ENCODE measurements at regions not wholly inside any gene's neighbourhood (a gene's known extent, or its start where the extent isn't known, plus 50 kb on each side); places are given as distances from the start of the nearest gene placed in this dataset.

GRCh38 chr4:17296921-17297890 is 214.7 kb downstream of the QDPR start:
- no peak for ATAC-seq

GRCh38 chr4:17293901-17294300 is 218.0 kb downstream of the QDPR start:
- no peak for ATAC-seq
- no peak for DNase-seq

More at GRCh38 chr4:17296921-17297890, 214.7 kb downstream of the QDPR start:
- no peak for DNase-seq

DNA sequence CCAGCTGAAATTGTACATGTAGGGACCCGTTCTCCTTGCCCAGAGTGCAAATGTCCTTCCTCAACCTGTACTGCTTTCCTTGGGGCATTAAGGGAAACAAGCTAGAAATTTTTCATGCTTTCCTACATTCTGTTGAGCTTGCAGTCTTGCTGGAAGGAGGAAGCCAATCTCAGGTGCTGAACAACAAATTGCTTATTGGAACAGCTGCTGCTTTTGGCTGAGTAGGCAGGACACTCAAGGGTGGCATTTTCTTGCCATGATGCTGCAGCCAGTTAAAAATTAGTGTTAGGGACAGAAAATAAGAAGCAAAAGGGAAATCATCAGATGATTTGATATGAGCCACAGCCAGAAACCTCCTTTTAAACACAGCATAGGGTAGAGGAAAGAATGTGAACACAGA is 223.7 kb downstream of the QDPR start:
- ATAC-seq (no peak), DNase-seq (no peak)

DNA sequence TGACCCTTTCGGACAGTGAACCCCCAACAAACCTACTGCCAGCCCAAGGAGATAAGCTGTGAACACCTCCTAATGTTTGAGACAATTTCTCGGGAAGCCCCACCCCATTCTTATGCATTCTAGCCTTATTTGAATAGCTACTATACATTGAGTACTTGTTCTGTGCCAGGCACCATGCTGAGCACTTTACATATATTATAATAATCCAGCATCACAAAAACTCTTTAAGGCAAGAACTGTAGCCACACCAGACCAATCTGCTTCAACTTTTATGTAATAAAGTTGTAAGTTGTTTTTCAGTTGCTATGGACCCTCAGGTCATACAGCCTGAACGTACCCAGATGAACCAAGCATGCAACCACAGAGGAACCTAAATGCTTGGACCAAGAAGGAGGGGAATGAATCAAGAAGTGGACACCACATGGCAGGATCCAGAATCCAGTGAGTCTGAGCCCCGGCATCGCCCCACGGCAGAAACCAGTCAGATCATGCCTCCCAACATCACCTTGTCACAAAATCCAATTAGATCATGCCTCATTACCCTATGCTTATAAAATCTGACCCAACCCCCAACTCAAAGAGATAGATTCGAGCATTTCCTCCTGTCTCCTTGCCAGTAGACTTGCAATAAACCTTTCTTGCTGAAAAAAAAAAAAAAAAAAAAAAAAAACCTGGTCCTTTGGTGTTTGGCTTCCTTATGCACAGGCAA is 225.0 kb downstream of the QDPR start:
- no peak for DNase-seq
- no peak for ATAC-seq

DNA sequence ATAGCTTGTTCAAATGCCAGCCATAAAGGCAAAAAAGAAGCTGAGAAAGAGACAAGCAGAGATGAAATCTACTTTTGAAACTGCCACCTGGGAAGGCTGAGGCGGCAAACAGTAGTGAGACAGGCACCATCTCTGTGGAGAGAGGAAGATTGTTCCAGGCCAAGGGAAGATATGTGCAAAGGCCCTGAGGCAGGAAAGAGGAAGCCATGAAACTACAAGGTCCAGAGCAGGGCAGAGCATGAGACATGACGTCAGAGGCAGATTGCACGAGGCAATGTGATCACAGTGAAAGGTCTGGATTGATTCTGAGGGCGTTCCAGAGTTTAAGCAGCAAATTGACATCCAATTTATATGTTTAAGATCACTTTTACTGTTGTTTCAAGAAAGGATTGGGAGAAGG is 226.1 kb downstream of the QDPR start:
- ATAC-seq: no peak
- no peak for DNase-seq

GRCh38 chr4:17284323-17285175 is 227.3 kb downstream of the QDPR start:
- no peak for ATAC-seq
- DNase-seq: no peak

GRCh38 chr4:17283832-17284231 is 228.1 kb downstream of the QDPR start:
- DNase-seq (no peak), ATAC-seq (no peak)

DNA sequence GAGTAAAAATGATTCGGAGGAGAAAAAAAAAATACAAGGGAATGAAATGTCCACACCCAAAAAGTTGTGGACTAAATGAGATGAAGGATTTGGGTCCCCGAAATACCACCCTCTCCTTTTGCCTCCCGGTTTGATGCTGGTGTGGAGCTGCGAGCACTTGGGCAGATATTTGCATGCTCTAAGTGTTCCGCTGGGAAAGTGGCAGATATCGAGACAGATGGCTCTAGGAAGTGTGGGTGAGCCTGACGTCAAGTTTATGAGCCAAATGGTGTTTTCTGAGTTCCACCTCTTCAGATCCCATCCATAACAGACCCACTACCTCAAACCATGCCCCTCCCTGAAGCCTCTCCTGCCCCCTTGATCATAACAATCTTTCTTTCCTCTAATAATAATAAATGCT is 228.6 kb downstream of the QDPR start:
- no peak for DNase-seq
- no peak for ATAC-seq

- DNase-seq (no peak), ATAC-seq (no peak)
Measured at GRCh38 chr4:17280261-17281018, 231.4 kb downstream of the QDPR start.

DNA sequence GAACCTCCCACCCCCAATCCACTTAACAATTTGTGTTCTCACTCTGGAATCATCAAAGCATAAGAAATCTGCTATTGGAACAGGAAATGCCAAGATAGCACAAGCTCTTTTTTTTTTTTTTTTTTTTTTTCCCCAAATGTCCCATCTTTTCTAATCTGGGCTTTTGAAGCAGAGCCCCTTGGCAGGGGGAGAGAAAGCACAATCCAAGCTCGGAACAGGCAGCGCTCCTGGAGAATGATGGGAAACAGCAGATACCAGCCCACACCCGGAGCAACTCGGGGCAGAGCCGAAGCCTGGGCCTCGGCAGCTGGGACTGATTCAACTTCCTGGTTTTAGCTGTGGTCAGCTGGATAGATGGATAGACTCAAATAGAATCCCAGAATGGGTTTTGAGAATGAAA is 235.1 kb downstream of the QDPR start:
- ATAC-seq (no peak), DNase-seq (no peak)

GRCh38 chr4:17275836-17276235 is 236.1 kb downstream of the QDPR start:
- no peak for DNase-seq
- no peak for ATAC-seq

GRCh38 chr4:17273047-17273446 is 238.8 kb downstream of the QDPR start:
- ATAC-seq (no peak), DNase-seq (no peak)

DNA sequence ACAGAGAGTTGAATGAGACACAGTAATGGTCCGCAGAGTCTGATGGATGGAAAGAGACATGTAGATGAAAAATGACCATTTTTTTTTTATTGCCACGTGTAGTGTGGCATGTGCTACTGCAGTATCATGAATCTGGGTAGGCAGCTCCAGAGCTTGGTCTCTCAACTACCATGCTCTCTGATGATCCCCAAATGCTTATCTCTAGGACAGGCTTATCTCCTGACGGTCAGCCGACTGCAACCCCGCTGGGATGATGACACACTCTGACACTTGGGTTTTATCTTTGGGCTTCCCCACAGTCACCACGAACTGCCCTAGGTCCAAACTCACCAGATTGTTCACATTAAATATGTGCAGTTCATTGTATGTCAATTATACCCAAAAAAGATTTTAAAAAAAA is 239.7 kb downstream of the QDPR start:
- no peak for DNase-seq
- no peak for ATAC-seq

DNA sequence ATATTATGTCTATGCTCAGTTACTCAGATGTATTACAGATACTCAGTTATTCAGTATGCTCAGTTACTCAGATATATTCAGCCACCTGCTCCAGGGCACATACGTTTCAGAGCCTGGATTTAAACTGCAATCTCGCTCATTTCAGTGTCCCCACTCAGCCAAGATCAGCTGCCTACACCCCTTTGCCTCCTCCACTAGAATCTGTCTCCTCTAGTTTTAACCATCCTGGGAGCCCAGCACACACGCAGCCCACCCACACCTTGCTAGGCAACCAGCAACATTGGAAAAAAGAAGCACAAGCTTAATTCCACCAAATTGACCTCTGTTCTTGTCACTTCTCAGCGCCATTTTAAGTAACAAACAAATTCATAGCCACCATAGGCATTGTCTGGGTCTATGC is 246.2 kb downstream of the QDPR start:
- DNase-seq (no peak), ATAC-seq (no peak)

DNA sequence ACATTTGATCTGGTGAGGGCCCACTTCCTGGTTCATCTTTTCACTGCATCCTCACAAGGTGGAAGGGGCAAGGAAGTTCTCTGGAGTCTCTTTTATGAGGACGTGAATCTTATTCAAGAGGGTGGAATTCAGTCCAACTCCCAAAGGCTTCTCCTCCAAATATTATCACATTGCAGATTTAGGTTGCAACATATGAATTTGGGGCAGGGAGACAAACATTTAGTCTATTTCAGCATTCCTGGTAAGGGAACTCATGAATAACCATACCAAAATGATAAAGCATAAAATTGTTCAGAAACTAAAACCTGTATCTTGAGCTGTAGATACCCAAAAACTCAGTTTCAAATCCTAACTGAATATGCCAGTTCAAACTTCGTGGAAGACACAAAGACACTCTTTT is 246.8 kb downstream of the QDPR start:
- DNase-seq: no peak

DNA sequence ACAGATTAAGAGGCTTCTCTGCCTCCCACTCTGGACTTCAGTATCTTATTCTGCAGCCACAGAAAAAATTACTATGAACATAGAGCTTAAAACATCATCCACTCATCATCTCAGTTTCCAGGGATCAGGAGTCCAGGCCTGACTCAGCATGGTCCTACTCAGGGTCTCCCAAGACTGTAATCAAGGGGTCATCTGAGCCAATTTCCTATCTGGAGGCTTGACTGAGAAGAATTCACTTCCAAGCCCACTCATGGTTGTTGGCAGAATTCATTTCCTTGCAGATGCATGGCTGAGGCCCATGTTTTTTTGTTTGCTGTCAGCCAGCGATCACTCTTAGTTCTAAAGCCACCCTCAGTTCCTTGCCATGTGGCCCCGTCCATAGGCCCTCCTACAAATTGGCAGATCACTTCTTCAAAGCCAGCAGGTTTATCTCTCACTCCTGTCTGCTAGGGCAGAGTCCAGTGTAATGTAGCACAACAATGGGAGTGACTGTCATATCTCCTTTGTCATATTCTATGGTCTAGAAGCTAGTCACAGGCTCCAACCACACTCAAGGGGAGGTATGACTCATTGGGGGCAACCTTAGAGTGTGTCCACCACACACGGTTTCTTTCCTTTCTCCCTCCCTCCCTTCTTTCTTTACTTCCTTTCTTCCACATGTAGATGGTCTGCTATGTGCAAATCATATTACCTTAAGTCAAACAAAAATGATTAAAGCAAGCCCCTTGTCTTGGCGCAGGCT is 251.6 kb downstream of the QDPR start:
- DNase-seq: no peak
- peak; percentile 97 for ATAC-seq

More for the DNA sequence above, 246.8 kb downstream of the QDPR start:
- ATAC-seq: no peak

- DNase-seq: no peak
- no peak for ATAC-seq
Measured at GRCh38 chr4:17258106-17258505, 253.8 kb downstream of the QDPR start.

- ATAC-seq (no peak), DNase-seq (no peak)
Measured at GRCh38 chr4:17252131-17252530, 259.8 kb downstream of the QDPR start.

GRCh38 chr4:17251101-17251500 is 260.8 kb downstream of the QDPR start:
- DNase-seq (no peak), ATAC-seq (no peak)

- DNase-seq (no peak), ATAC-seq (no peak)
Measured at GRCh38 chr4:17250591-17250990, 261.3 kb downstream of the QDPR start.

- no peak for ATAC-seq
- DNase-seq: no peak
Measured at GRCh38 chr4:17246656-17247055, 265.2 kb downstream of the QDPR start.

Data from stimulated activated naive CD8-positive, alpha-beta T cell treated with anti-CD3 and anti-CD28 coated beads, Interleukin-15, Interleukin-2, amounts not matched to agents 100 U/mL and 50 U/mL, for 24 hours (primary cell).